Gastrocnemius medialis (tissue), 4 donors: ENCODE measurements at regions not wholly inside any gene's neighbourhood (a gene's known extent, or its start where the extent isn't known, plus 50 kb on each side); places are given as distances from the start of the nearest gene placed in this dataset.
A peak's percentile ranks its signal among the peaks of the same experiment; 100 is the strongest.

Experiments used
- ATAC-seq, 2 donors: fragments of 150-250 bp; one replicate each; pipeline ENCODE4 v1.9.1; 2016
- DNase-seq, 2 donors: peaks; one replicate each; pipeline ENCODE4 v3.0.0-alpha.2; 2019
- H3K27ac ChIP-seq, 4 donors: fragments of 200-600 bp; sonication (generic); 1 replicate in 1 of 4; 2 replicates in 3 of 4; pipeline ENCODE4 v1.5.1; 2016 to 2018; ENCODE audit warnings: mild to moderate bottlenecking in 2 of 4, moderate library complexity in 1 of 4
- H3K27me3 ChIP-seq, 3 donors: fragments of 200-600 bp; sonication (generic) in 2 of 3; 1 replicate in 1 of 3; 2 replicates in 2 of 3; pipeline versions ENCODE4 v1.5.1 to v1.6.0; 2016 to 2019; ENCODE audit warnings: mild to moderate bottlenecking in 1 of 3, moderate library complexity in 1 of 3
- H3K36me3 ChIP-seq, 2 donors: fragments of 200-600 bp; sonication (generic) in 1 of 2; one replicate each; pipeline ENCODE4 v1.5.1; 2017 to 2018
- H3K4me1 ChIP-seq, 2 donors: fragments of 200-600 bp; sonication (generic) in 1 of 2; one replicate each; pipeline ENCODE4 v1.5.1; 2016 to 2017; ENCODE audit warnings: mild to moderate bottlenecking in 2 of 2
- H3K4me3 ChIP-seq, 4 donors: fragments of 200-600 bp; sonication (generic) in 3 of 4; 1 replicate in 1 of 4; 2 replicates in 3 of 4; pipeline ENCODE4 v1.5.1; 2016 to 2019; ENCODE audit warnings: mild to moderate bottlenecking in 2 of 4
- H3K9me3 ChIP-seq, 3 donors: fragments of 200-600 bp; sonication (generic) in 2 of 3; 1 replicate in 1 of 3; 2 replicates in 2 of 3; pipeline ENCODE4 v1.5.1; 2016 to 2019
- POLR2A ChIP-seq, 2 donors: fragments of 450-650 bp; IDR thresholded peaks; one replicate each; pipeline ENCODE4 v1.6.1; 2017; ENCODE audit warnings: antibody characterized with exemption in 2 of 2, mild to moderate bottlenecking in 2 of 2, moderate library complexity in 2 of 2
- in situ Hi-C, 4 donors: fragments of 200-750 bp; cut with MboI; loops; one replicate each; pipeline versions ENCODE4 v1.15.0 to v1.8.0; 2017; ENCODE audit warnings: low sequenced_read_pairs in 4 of 4
- intact Hi-C: fragments of 100-400 bp; cut with DNase I; formaldehyde crosslinking; loops from one replicate; pipeline ENCODE4 v1.15.1; 2023; ENCODE audit warnings: low total_unique reads
- TF ChIP-seq, protein P1 (sequence below), 5 experiments: fragments of 450-650 bp in 3 of 5; fragments of 200-600 bp in 2 of 5; sonication (generic) in 2 of 5; IDR thresholded peaks in 4 of 5; conservative IDR thresholded peaks in 1 of 5; 1 replicate in 4 of 5; 2 replicates in 1 of 5; pipeline ENCODE4 v1.5.1; 2016 to 2019; ENCODE audit warnings: antibody characterized with exemption in 5 of 5, mild to moderate bottlenecking in 3 of 5, moderate library complexity in 3 of 5

GRCh38 chr3:31456373-31456772 lies 76.4 kb upstream of the STT3B start:
- H3K36me3 ChIP-seq = no peaks in the 10 kb centered on the region
- ATAC-seq (no peak), DNase-seq (peak in 1 of 2 donors; percentile 33)
- in situ Hi-C loops = no loop called here
- intact Hi-C loops = no loop called here
- H3K4me3 ChIP-seq = no peak overlapping the region
- no peaks in the 10 kb centered on the region for H3K4me1 ChIP-seq
- no peak overlapping the region for H3K27ac ChIP-seq
- TF ChIP-seq, protein P1, sequence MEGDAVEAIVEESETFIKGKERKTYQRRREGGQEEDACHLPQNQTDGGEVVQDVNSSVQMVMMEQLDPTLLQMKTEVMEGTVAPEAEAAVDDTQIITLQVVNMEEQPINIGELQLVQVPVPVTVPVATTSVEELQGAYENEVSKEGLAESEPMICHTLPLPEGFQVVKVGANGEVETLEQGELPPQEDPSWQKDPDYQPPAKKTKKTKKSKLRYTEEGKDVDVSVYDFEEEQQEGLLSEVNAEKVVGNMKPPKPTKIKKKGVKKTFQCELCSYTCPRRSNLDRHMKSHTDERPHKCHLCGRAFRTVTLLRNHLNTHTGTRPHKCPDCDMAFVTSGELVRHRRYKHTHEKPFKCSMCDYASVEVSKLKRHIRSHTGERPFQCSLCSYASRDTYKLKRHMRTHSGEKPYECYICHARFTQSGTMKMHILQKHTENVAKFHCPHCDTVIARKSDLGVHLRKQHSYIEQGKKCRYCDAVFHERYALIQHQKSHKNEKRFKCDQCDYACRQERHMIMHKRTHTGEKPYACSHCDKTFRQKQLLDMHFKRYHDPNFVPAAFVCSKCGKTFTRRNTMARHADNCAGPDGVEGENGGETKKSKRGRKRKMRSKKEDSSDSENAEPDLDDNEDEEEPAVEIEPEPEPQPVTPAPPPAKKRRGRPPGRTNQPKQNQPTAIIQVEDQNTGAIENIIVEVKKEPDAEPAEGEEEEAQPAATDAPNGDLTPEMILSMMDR (IDR thresholded peaks at IDR 0.05 in 4 of 5, conservative IDR thresholded peaks at IDR 0.05 in 1 of 5) = no peak
- no peak for TF ChIP-seq POLR2A (IDR thresholded peaks at IDR 0.05)
- H3K27me3 ChIP-seq = no peaks in the 10 kb centered on the region
- no peaks in the 10 kb centered on the region for H3K9me3 ChIP-seq

DNA sequence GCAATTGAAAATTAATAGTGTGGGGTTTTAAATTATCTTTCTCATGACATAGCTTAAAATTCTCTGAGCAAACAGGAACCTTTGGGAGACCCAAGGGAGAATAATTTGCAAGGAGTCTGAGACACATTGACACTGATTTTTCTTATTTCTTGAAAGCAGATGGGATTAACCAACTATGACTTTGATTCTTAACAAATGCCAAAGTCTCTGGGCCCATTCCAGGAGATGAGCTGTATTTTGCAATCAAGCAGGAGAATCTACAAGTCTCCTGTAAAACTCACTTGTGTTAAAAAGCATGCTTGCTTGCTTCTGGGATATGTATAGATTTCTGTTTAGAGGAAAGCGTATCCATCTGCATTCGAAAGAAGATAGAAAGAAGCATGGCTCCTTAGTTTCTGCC lies 71.3 kb upstream of the STT3B start:
- no peaks in the 10 kb centered on the region for H3K9me3 ChIP-seq
- no peak overlapping the region for H3K27ac ChIP-seq

GRCh38 chr3:31462050-31462569 lies 70.6 kb upstream of the STT3B start:
- no peaks in the 10 kb centered on the region for H3K36me3 ChIP-seq
- no peak for DNase-seq
- H3K4me3 ChIP-seq = no peak overlapping the region
- no peak overlapping the region for H3K27ac ChIP-seq
- H3K9me3 ChIP-seq = no peaks in the 10 kb centered on the region
- no peaks in the 10 kb centered on the region for H3K27me3 ChIP-seq
- intact Hi-C loops = no loop called here
- ATAC-seq = no peak
- in situ Hi-C loops = no loop called here
- TF ChIP-seq POLR2A (IDR thresholded peaks at IDR 0.05) = no peak
- TF ChIP-seq, protein P1 (IDR thresholded peaks at IDR 0.05 in 4 of 5, conservative IDR thresholded peaks at IDR 0.05 in 1 of 5) = no peak
- H3K4me1 ChIP-seq = no peaks in the 10 kb centered on the region

More for the DNA sequence above, 71.3 kb upstream of the STT3B start:
- H3K36me3 ChIP-seq = no peaks in the 10 kb centered on the region
- in situ Hi-C loops = no loop called here
- no peak overlapping the region for H3K4me3 ChIP-seq
- ATAC-seq = no peak
- H3K27me3 ChIP-seq = no peaks in the 10 kb centered on the region
- intact Hi-C loops = no loop called here
- H3K4me1 ChIP-seq = no peaks in the 10 kb centered on the region
- no peak for DNase-seq
- no peak for TF ChIP-seq POLR2A (IDR thresholded peaks at IDR 0.05)
- TF ChIP-seq, protein P1 (IDR thresholded peaks at IDR 0.05 in 4 of 5, conservative IDR thresholded peaks at IDR 0.05 in 1 of 5) = no peak

DNA sequence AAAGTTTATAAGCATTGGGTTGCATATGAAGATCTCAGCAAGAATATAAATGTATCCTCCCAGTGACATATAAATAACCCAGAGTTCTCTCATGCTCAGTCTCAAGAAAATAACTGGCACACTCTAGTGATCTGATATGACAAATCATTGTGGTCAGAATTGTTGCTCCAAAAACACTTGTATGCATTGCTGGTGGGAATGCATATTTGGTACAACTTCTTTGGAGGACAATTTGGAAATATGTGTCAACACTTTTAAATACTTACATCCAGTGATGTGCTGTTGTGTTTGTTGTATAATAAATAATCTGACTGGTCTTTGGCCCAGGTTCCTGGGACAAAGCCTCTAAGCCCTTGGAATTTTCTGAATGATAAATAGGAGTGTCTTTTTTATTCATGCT lies 66.7 kb upstream of the STT3B start:
- no peaks in the 10 kb centered on the region for H3K4me1 ChIP-seq
- no peak for ATAC-seq

More for the DNA sequence above, 66.7 kb upstream of the STT3B start:
- Histone ChIP-seq H3K4me3 (no peak overlapping the region), H3K36me3 (no peaks in the 10 kb centered on the region), H3K9me3 (no peaks in the 10 kb centered on the region), H3K27me3 (no peaks in the 10 kb centered on the region), H3K27ac (no peak overlapping the region)
- intact Hi-C loops (no loop called here), in situ Hi-C loops (no loop called here)
- TF ChIP-seq, protein P1 (IDR thresholded peaks at IDR 0.05 in 4 of 5, conservative IDR thresholded peaks at IDR 0.05 in 1 of 5) = no peak
- no peak for TF ChIP-seq POLR2A (IDR thresholded peaks at IDR 0.05)
- DNase-seq = no peak
